ENCODE measurements at regions not wholly inside any gene's neighbourhood (a gene's known extent, or its start where the extent isn't known, plus 50 kb on each side); places are given as distances from the start of the nearest gene placed in this dataset.

GRCh38 chr14:25628390-25628789 lies 578.4 kb upstream of the STXBP6 start:
- Histone ChIP-seq H3K79me2 (ENCODE audit: control insufficient read depth, low read length) (no peaks in the 10 kb centered on the region), H3F3A (ENCODE audit: control insufficient read depth, insufficient read depth) (no peaks in the 10 kb centered on the region), H3K4me3 (ENCODE audit: low read length) (no peak overlapping the region), H3K27me3 (ENCODE audit: control insufficient read depth, low read length) (no peaks in the 10 kb centered on the region), H3K9me3 (ENCODE audit: control insufficient read depth, insufficient read depth, low read length) (peaks cover 3% of the 10 kb centered on the region; the same call in 1 of the 2 replicates), H3K4me2 (ENCODE audit: low read length) (no peak overlapping the region), H3K27ac (ENCODE audit: low read depth, low read length) (no peak overlapping the region), H3K4me1 (ENCODE audit: control insufficient read depth, low read length) (no peaks in the 10 kb centered on the region), H3K36me3 (ENCODE audit: control insufficient read depth, low read length) (no peaks in the 10 kb centered on the region), H3K9me2 (replicated peaks; ENCODE audit: control insufficient read depth, low read length) (no peaks in the 10 kb centered on the region), H4K20me1 (ENCODE audit: control insufficient read depth, insufficient read depth, low read depth, low read length) (no peaks in the 10 kb centered on the region)
- TF ChIP-seq EZH2phosphoT487 (IDR thresholded peaks at IDR 0.05; ENCODE audit: borderline replicate concordance, low read length) = no peak
- no peak for TF ChIP-seq CTCF (IDR thresholded peaks at IDR 0.05; ENCODE audit: low read depth, low read length, poor library complexity, severe bottlenecking)

- no peaks in the 10 kb centered on the region for H3F3A ChIP-seq (ENCODE audit: control insufficient read depth, insufficient read depth)
- H3K9me2 ChIP-seq (replicated peaks; ENCODE audit: control insufficient read depth, low read length) = no peaks in the 10 kb centered on the region
- no peak overlapping the region for H3K27ac ChIP-seq (ENCODE audit: low read depth, low read length)
- H3K9me3 ChIP-seq (ENCODE audit: control insufficient read depth, insufficient read depth, low read length) = peaks cover 3% of the 10 kb centered on the region; the same call in 1 of the 2 replicates
- H3K4me2 ChIP-seq (ENCODE audit: low read length) = no peak overlapping the region
- H4K20me1 ChIP-seq (ENCODE audit: control insufficient read depth, insufficient read depth, low read depth, low read length) = no peaks in the 10 kb centered on the region
- H3K4me3 ChIP-seq (ENCODE audit: low read length) = no peak overlapping the region
- TF ChIP-seq CTCF (IDR thresholded peaks at IDR 0.05; ENCODE audit: low read depth, low read length, poor library complexity, severe bottlenecking) = no peak
- no peak for TF ChIP-seq EZH2phosphoT487 (IDR thresholded peaks at IDR 0.05; ENCODE audit: borderline replicate concordance, low read length)
- H3K4me1 ChIP-seq (ENCODE audit: control insufficient read depth, low read length) = no peaks in the 10 kb centered on the region
- no peaks in the 10 kb centered on the region for H3K36me3 ChIP-seq (ENCODE audit: control insufficient read depth, low read length)
- no peaks in the 10 kb centered on the region for H3K79me2 ChIP-seq (ENCODE audit: control insufficient read depth, low read length)
- no peaks in the 10 kb centered on the region for H3K27me3 ChIP-seq (ENCODE audit: control insufficient read depth, low read length)
Observed at GRCh38 chr14:25626986-25627385, 577.0 kb upstream of the STXBP6 start.

- H3K4me3 ChIP-seq (ENCODE audit: low read length) = no peak overlapping the region
- no peaks in the 10 kb centered on the region for H3K36me3 ChIP-seq (ENCODE audit: control insufficient read depth, low read length)
- H3K27ac ChIP-seq (ENCODE audit: low read depth, low read length) = no peak overlapping the region
- no peaks in the 10 kb centered on the region for H4K20me1 ChIP-seq (ENCODE audit: control insufficient read depth, insufficient read depth, low read depth, low read length)
- H3K79me2 ChIP-seq (ENCODE audit: control insufficient read depth, low read length) = no peaks in the 10 kb centered on the region
- H3K9me3 ChIP-seq (ENCODE audit: control insufficient read depth, insufficient read depth, low read length) = peaks cover 6% of the 10 kb centered on the region; the same call in 1 of the 2 replicates
- H3K9me2 ChIP-seq (replicated peaks; ENCODE audit: control insufficient read depth, low read length) = no peaks in the 10 kb centered on the region
- no peaks in the 10 kb centered on the region for H3F3A ChIP-seq (ENCODE audit: control insufficient read depth, insufficient read depth)
- no peak overlapping the region for H3K4me2 ChIP-seq (ENCODE audit: low read length)
- no peak for TF ChIP-seq CTCF (IDR thresholded peaks at IDR 0.05; ENCODE audit: low read depth, low read length, poor library complexity, severe bottlenecking)
- no peaks in the 10 kb centered on the region for H3K4me1 ChIP-seq (ENCODE audit: control insufficient read depth, low read length)
- H3K27me3 ChIP-seq (ENCODE audit: control insufficient read depth, low read length) = no peaks in the 10 kb centered on the region
Observed at GRCh38 chr14:25622763-25623162, 572.8 kb upstream of the STXBP6 start.

- Histone ChIP-seq H4K20me1 (ENCODE audit: control insufficient read depth, insufficient read depth, low read depth, low read length) (no peaks in the 10 kb centered on the region), H3K27me3 (ENCODE audit: control insufficient read depth, low read length) (no peaks in the 10 kb centered on the region), H3K36me3 (ENCODE audit: control insufficient read depth, low read length) (no peaks in the 10 kb centered on the region), H3K4me3 (ENCODE audit: low read length) (no peak overlapping the region), H3K79me2 (ENCODE audit: control insufficient read depth, low read length) (no peaks in the 10 kb centered on the region), H3K9me2 (replicated peaks; ENCODE audit: control insufficient read depth, low read length) (no peaks in the 10 kb centered on the region), H3K9me3 (ENCODE audit: control insufficient read depth, insufficient read depth, low read length) (peaks cover 6% of the 10 kb centered on the region; the same call in 1 of the 2 replicates), H3K4me1 (ENCODE audit: control insufficient read depth, low read length) (no peaks in the 10 kb centered on the region), H3K4me2 (ENCODE audit: low read length) (no peak overlapping the region), H3K27ac (ENCODE audit: low read depth, low read length) (no peak overlapping the region), H3F3A (ENCODE audit: control insufficient read depth, insufficient read depth) (no peaks in the 10 kb centered on the region)
- TF ChIP-seq EZH2phosphoT487 (IDR thresholded peaks at IDR 0.05; ENCODE audit: borderline replicate concordance, low read length) (no peak), CTCF (IDR thresholded peaks at IDR 0.05; ENCODE audit: low read depth, low read length, poor library complexity, severe bottlenecking) (no peak)
Observed at GRCh38 chr14:25620515-25620914, 570.6 kb upstream of the STXBP6 start.
